ENCODE measurements at regions not wholly inside any gene's neighbourhood (a gene's known extent, or its start where the extent isn't known, plus 50 kb on each side); places are given as distances from the start of the nearest gene placed in this dataset.

DNA sequence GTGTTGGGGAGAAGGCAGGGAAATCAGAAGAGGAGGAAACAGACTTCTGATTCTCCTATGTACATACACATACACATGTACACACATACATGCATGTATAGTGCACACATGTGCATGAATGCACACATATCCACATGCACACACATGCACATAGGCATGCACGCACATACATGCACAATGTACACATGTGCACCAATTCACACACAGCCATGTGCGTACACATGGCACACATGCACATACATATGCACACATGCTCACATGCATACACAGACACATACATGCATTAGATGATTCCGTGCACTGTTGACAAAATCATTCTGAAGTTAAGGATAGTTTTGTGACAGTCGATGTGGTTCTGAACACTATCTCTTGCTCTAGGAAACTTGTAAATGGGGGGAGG, 214.0 kb upstream of the CDH13 start:
- no peak overlapping the region for H3K4me3 ChIP-seq (replicated peaks in 1 of 3; ENCODE audit: low read depth in 2 of 3, low read length in 3 of 3)
- 100% methylated on average over 1 of the region's 4 CpGs for WGBS (ENCODE audit: insufficient coverage)

DNA sequence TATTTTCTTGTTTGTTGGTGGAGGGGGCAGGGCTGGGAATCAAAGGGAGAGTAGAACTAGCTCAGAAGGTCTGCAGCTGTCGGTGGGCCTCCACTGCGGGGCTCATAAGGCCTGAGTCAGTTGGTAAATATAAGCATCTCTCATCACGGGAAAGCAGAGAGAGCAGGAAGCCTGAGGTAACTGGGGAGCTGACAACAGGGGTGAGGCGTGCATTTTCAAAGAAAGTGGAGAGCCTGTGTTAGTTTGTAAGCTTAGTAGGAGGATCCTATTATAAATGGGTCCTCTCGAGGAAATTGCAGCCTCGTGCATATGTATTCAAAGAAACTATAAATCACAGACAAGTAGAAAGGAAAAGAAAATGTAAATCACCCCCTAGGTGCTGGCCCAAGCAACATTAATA, 221.0 kb upstream of the CDH13 start:
- Histone ChIP-seq H3K27ac (ENCODE audit: low read depth in 1 of 2, low read length in 2 of 2) (no peak overlapping the region), H3K9ac (ENCODE audit: insufficient read depth, low read length, poor library complexity, severe bottlenecking) (no peak overlapping the region), H3K27me3 (ENCODE audit: control insufficient read depth in 2 of 2, insufficient read depth in 2 of 2, low read length in 2 of 2) (no peaks in the 10 kb centered on the region), H3K4me2 (replicated peaks; ENCODE audit: extremely low read depth, low read length, poor library complexity, severe bottlenecking) (no peak overlapping the region), H3K36me3 (replicated peaks in 1 of 2; ENCODE audit: control insufficient read depth in 1 of 2, insufficient read depth in 2 of 2, low read length in 2 of 2) (no peaks in the 10 kb centered on the region), H3K4me3 (replicated peaks in 1 of 3; ENCODE audit: low read depth in 2 of 3, low read length in 3 of 3) (no peak overlapping the region), H3K79me2 (ENCODE audit: insufficient read depth, low read length) (no peaks in the 10 kb centered on the region), H4K20me1 (ENCODE audit: insufficient read depth, low read length) (no peaks in the 10 kb centered on the region), H3K9me3 (replicated peaks in 1 of 2; ENCODE audit: control insufficient read depth in 1 of 2, insufficient read depth in 1 of 2, low read length in 2 of 2) (no peaks in the 10 kb centered on the region), H3K4me1 (ENCODE audit: control insufficient read depth in 1 of 2, insufficient read depth in 2 of 2, low read length in 2 of 2) (no peaks in the 10 kb centered on the region), H2AFZ (ENCODE audit: insufficient read depth, low read depth, low read length, poor library complexity, severe bottlenecking) (no peak overlapping the region)
- no peak overlapping the region for H3K27ac Mint-ChIP-seq
- H3K36me3 Mint-ChIP-seq = no peaks in the 10 kb centered on the region
- intact Hi-C loops (cut with micrococcal nuclease) = no loop called here
- no peak overlapping the region for H3K4me3 Mint-ChIP-seq
- peaks cover 0 to 4% (median 0%) of the 10 kb centered on the region in 7 donors for H3K9me3 Mint-ChIP-seq
- no peak for DNase-seq
- peaks cover 4% of the 10 kb centered on the region in 3 donors for H3K27me3 Mint-ChIP-seq (ENCODE audit: low read depth in 3 of 3)
- TF ChIP-seq, protein P1, sequence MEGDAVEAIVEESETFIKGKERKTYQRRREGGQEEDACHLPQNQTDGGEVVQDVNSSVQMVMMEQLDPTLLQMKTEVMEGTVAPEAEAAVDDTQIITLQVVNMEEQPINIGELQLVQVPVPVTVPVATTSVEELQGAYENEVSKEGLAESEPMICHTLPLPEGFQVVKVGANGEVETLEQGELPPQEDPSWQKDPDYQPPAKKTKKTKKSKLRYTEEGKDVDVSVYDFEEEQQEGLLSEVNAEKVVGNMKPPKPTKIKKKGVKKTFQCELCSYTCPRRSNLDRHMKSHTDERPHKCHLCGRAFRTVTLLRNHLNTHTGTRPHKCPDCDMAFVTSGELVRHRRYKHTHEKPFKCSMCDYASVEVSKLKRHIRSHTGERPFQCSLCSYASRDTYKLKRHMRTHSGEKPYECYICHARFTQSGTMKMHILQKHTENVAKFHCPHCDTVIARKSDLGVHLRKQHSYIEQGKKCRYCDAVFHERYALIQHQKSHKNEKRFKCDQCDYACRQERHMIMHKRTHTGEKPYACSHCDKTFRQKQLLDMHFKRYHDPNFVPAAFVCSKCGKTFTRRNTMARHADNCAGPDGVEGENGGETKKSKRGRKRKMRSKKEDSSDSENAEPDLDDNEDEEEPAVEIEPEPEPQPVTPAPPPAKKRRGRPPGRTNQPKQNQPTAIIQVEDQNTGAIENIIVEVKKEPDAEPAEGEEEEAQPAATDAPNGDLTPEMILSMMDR (IDR thresholded peaks at IDR 0.05) = no peak
- whole genome bisulfite sequencing (ENCODE audit: insufficient coverage) = 65% methylated on average over 2 of the region's 6 CpGs
- H3K4me1 Mint-ChIP-seq = no peaks in the 10 kb centered on the region

More for the DNA sequence above, 214.0 kb upstream of the CDH13 start:
- Histone ChIP-seq H2AFZ (ENCODE audit: insufficient read depth, low read depth, low read length, poor library complexity, severe bottlenecking) (no peak overlapping the region), H3K79me2 (ENCODE audit: insufficient read depth, low read length) (no peaks in the 10 kb centered on the region), H3K27me3 (ENCODE audit: control insufficient read depth in 2 of 2, insufficient read depth in 2 of 2, low read length in 2 of 2) (no peaks in the 10 kb centered on the region), H3K4me2 (replicated peaks; ENCODE audit: extremely low read depth, low read length, poor library complexity, severe bottlenecking) (no peak overlapping the region), H3K9me3 (replicated peaks in 1 of 2; ENCODE audit: control insufficient read depth in 1 of 2, insufficient read depth in 1 of 2, low read length in 2 of 2) (no peaks in the 10 kb centered on the region), H3K36me3 (replicated peaks in 1 of 2; ENCODE audit: control insufficient read depth in 1 of 2, insufficient read depth in 2 of 2, low read length in 2 of 2) (no peaks in the 10 kb centered on the region), H3K27ac (ENCODE audit: low read depth in 1 of 2, low read length in 2 of 2) (no peak overlapping the region), H3K4me1 (ENCODE audit: control insufficient read depth in 1 of 2, insufficient read depth in 2 of 2, low read length in 2 of 2) (no peaks in the 10 kb centered on the region), H3K9ac (ENCODE audit: insufficient read depth, low read length, poor library complexity, severe bottlenecking) (no peak overlapping the region), H4K20me1 (ENCODE audit: insufficient read depth, low read length) (no peaks in the 10 kb centered on the region)
- intact Hi-C loops (cut with micrococcal nuclease) = no loop called here
- Mint-ChIP-seq H3K27me3 (ENCODE audit: low read depth in 3 of 3) (peaks cover 0 to 3% (median under 1%) of the 10 kb centered on the region in 3 donors), H3K4me3 (no peak overlapping the region), H3K9me3 (peaks cover 0 to 2% (median 0%) of the 10 kb centered on the region in 7 donors), H3K27ac (no peak overlapping the region), H3K4me1 (no peaks in the 10 kb centered on the region), H3K36me3 (no peaks in the 10 kb centered on the region)
- TF ChIP-seq, protein P1 (IDR thresholded peaks at IDR 0.05) = no peak
- no peak for DNase-seq

Measured in CD14-positive monocyte (primary cell).